Fibroblast of pulmonary artery (primary cell): ENCODE measurements at regions not wholly inside any gene's neighbourhood (a gene's known extent, or its start where the extent isn't known, plus 50 kb on each side); places are given as distances from the start of the nearest gene placed in this dataset.
A peak's percentile ranks its signal among the peaks of the same experiment; 100 is the strongest.

Experiments used
- DNase-seq: peaks from one replicate; pipeline ENCODE4 v3.0.0-alpha.2; 2010; ENCODE audit warnings: low read depth
- H3K4me3 ChIP-seq: replicated peaks from 2 replicates; pipeline ENCODE4 v1.5.1; 2011; ENCODE audit warnings: low read depth, mild to moderate bottlenecking, control low read depth, low read length, moderate library complexity
- CTCF ChIP-seq: IDR thresholded peaks from 2 replicates; pipeline ENCODE4 v1.5.1; 2011; ENCODE audit warnings: mild to moderate bottlenecking, control low read depth, low read length, inconsistent platforms; ENCODE audit errors: missing control alignments

GRCh38 chr4:28225689-28226353 is 1365.2 kb downstream of the STIM2 start:
- TF ChIP-seq CTCF = no peak
- peak; percentile 16 for DNase-seq
- H3K4me3 ChIP-seq = no peak overlapping the region

- TF ChIP-seq CTCF = no peak
- H3K4me3 ChIP-seq = no peak overlapping the region
- DNase-seq = no peak
Measured at GRCh38 chr4:28226962-28227361, 1366.3 kb downstream of the STIM2 start.

DNA sequence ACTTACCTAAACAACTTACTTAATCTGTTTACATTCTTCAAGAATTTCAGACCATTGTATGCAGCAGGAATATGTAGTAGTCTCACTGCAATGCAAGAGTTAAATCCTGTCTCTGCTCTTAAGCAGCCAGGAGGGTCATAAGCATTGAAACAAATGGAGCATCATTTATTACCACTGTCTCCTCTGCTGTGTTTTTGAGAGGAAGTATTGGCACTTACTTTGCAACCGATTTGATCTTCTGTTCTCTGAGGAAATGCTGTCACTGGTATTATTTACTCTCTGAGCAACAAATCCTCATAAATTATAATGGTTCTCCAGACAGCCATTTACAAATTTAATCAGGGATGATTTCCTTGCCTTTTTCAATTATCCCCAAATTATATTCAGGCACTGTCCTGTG is 1367.1 kb downstream of the STIM2 start:
- TF ChIP-seq CTCF = no peak

DNA sequence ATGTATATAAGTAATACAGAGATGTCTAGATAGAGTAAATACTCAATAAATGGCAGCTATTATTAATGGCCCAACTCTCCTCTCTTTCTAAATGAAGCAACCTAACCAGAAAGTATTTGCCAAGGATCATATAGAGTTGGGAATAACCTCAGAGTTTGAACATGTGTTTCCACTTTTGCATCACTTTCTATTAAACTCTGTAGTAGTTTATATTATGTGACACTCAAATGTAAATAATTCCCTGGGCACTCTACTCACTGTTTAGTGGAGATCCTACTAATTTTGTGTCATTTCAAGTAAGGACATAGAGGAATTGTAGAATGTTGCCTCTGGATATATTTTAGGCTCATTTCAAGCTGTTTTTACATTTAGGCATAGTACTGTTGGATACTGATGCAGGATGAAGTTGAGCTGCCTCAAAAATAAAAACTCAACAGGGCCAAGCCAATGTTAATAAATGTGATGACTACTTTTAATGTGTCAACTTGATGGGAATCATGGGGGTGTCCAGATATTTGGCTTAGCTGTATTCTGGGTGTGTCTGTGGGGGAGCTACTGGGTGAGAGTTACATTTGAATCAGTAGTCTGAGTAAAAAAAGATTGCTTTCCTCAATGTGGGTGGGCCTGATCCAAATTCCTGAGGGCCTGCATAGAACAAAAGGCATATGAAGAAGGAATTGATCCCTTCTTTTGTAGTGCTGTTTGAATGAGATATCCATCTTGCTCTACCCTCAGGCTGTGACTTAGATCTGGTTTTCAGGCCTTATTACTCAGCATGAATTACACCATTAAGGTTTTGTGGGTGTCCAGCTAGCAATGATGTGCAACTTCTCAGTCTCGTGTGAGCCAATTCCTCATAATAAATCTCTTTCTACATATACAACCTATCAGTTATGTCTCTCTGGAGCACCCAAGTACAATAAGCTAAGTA is 1368.2 kb downstream of the STIM2 start:
- H3K4me3 ChIP-seq = no peak overlapping the region
- no peak for TF ChIP-seq CTCF
- DNase-seq = no peak

More for the DNA sequence above, 1367.1 kb downstream of the STIM2 start:
- DNase-seq = no peak
- no peak overlapping the region for H3K4me3 ChIP-seq

- DNase-seq = no peak
- no peak for TF ChIP-seq CTCF
- H3K4me3 ChIP-seq = no peak overlapping the region
Measured at GRCh38 chr4:28232376-28232775, 1371.7 kb downstream of the STIM2 start.

DNA sequence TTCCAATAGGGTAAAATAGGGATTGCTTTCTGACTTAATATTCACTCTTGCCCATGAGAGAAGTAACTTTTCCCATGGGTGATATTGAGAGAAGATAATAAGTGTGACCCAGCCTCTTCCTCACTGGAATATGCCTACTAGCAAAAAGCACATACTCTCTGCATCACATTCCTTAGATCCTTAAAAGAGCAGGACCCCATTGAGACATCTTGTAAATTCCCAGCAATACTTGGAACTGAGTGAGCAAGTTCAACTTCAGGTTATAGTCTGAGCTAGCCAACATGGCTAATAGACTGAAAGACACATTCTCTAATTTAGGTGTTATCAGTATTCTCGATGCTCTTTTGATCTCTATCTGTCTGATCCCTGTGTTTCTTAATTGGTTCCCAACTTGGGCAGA is 1372.3 kb downstream of the STIM2 start:
- no peak for DNase-seq
- no peak overlapping the region for H3K4me3 ChIP-seq
- no peak for TF ChIP-seq CTCF
